HEK293T (cell line): ENCODE measurements at regions not wholly inside any gene's neighbourhood (a gene's known extent, or its start where the extent isn't known, plus 50 kb on each side); places are given as distances from the start of the nearest gene placed in this dataset.

Source experiments
- ARNT ChIP-seq: fragments of 450-650 bp; IDR thresholded peaks from 2 replicates; pipeline ENCODE4 v1.6.1; 2017; ENCODE audit warnings: mild to moderate bottlenecking
- BHLHE40 ChIP-seq: fragments of 450-650 bp; IDR thresholded peaks from 2 replicates; pipeline ENCODE4 v1.6.1; 2016; ENCODE audit warnings: mild to moderate bottlenecking, moderate library complexity, borderline replicate concordance
- ELF4 ChIP-seq: fragments of 450-650 bp; IDR thresholded peaks from 2 replicates; pipeline ENCODE4 v1.6.1; 2017; ENCODE audit warnings: antibody characterized with exemption
- FOXA1 ChIP-seq: fragments of 450-650 bp; IDR thresholded peaks from 2 replicates; pipeline ENCODE4 v1.6.1; 2016; ENCODE audit warnings: mild to moderate bottlenecking
- FOXK2 ChIP-seq: fragments of 450-650 bp; IDR thresholded peaks from 2 replicates; pipeline ENCODE4 v1.6.1; 2016; ENCODE audit warnings: mild to moderate bottlenecking
- FOXM1 ChIP-seq: fragments of 450-650 bp; IDR thresholded peaks from 2 replicates; pipeline ENCODE4 v1.6.1; 2017; ENCODE audit warnings: mild to moderate bottlenecking, borderline replicate concordance
- HDGF ChIP-seq: fragments of 450-650 bp; IDR thresholded peaks from 2 replicates; pipeline ENCODE4 v1.6.1; 2017; ENCODE audit warnings: antibody characterized with exemption, borderline replicate concordance
- L3MBTL2 ChIP-seq: fragments of 450-650 bp; conservative IDR thresholded peaks from 2 replicates; pipeline ENCODE4 v1.6.1; 2016; ENCODE audit warnings: mild to moderate bottlenecking
- LEF1 ChIP-seq: fragments of 450-650 bp; IDR thresholded peaks from 2 replicates; pipeline ENCODE4 v1.6.1; 2017; ENCODE audit warnings: mild to moderate bottlenecking, borderline replicate concordance
- NFRKB ChIP-seq: fragments of 450-650 bp; IDR thresholded peaks from 2 replicates; pipeline ENCODE4 v1.6.1; 2016; ENCODE audit warnings: mild to moderate bottlenecking, moderate library complexity
- SP1 ChIP-seq: fragments of 450-650 bp; IDR thresholded peaks from 2 replicates; pipeline ENCODE4 v1.6.1; 2017
- SUZ12 ChIP-seq: fragments of 450-650 bp; IDR thresholded peaks from 2 replicates; pipeline ENCODE4 v1.6.1; 2016; ENCODE audit warnings: mild to moderate bottlenecking
- TARDBP ChIP-seq: fragments of 450-650 bp; IDR thresholded peaks from 2 replicates; pipeline ENCODE4 v1.6.1; 2016
- ZNF384 ChIP-seq: fragments of 450-650 bp; IDR thresholded peaks from 2 replicates; pipeline ENCODE4 v1.6.1; 2016

GRCh38 chr9:88892724-88893123 lies 98.5 kb upstream of the S1PR3 start:
- TF ChIP-seq HDGF, result no peak
- TF ChIP-seq SP1, result no peak
- no peak for TF ChIP-seq FOXK2
- TF ChIP-seq FOXM1, result no peak
- TF ChIP-seq SUZ12, result no peak
- TF ChIP-seq ZNF384, result no peak
- no peak for TF ChIP-seq ELF4
- TF ChIP-seq BHLHE40, result no peak
- TF ChIP-seq FOXA1, result no peak
- no peak for TF ChIP-seq L3MBTL2
- no peak for TF ChIP-seq TARDBP
- no peak for TF ChIP-seq ARNT
- TF ChIP-seq LEF1, result no peak
- TF ChIP-seq NFRKB, result no peak
